GM12878 (cell line): ENCODE measurements at regions not wholly inside any gene's neighbourhood (a gene's known extent, or its start where the extent isn't known, plus 50 kb on each side); places are given as distances from the start of the nearest gene placed in this dataset.

Experiments used
- ATAC-seq: fragments of 200-7000 bp; cut with Tn5 transposase; 3 replicates; pipeline ENCODE4 v1.9.1; 2020; ENCODE audit warnings: mild to moderate bottlenecking, moderate library complexity
- BruUV-seq: library from RNA; stranded (reverse); fragments of 400-500 nt; replicated peaks from 2 replicates; lab custom pipeline; 2021; lab: Mats Ljungman, UMichigan
- CTCF ChIA-PET: fragments of 300-600 bp; sonication (Branson Sonifier 250); formaldehyde crosslinking; extraction: SDS; loops from one replicate; lab custom pipeline; 2021; ENCODE audit warnings: inconsistent platforms; lab: Yijun Ruan, JAX
- POLR2A ChIA-PET: fragments of 350-600 bp; formaldehyde crosslinking; extraction: SDS; loops from one replicate; lab custom pipeline; 2021; ENCODE audit warnings: inconsistent platforms; lab: Charles Lee
- RAD21 ChIA-PET: fragments of 300-600 bp; sonication (Branson Sonifier 250); formaldehyde crosslinking; loops from one replicate; lab custom pipeline; 2023; ENCODE audit warnings: antibody characterized with exemption; ENCODE audit not compliant: unreplicated experiment; lab: Charles Lee
- SMC1A ChIA-PET: fragments of 300-600 bp; sonication (Branson Sonifier 250); formaldehyde crosslinking; loops from one replicate; lab custom pipeline; 2023; ENCODE audit not compliant: unreplicated experiment, uncharacterized antibody; lab: Charles Lee
- DNase-seq: peaks from one replicate; pipeline ENCODE4 v3.0.0-alpha.2; 2011; ENCODE audit warnings: low read depth, low spot score
- FAIRE-seq: peaks from 3 replicates; lab custom pipeline; 2011; peaks lifted over from hg19 to GRCh38; lab: Jason Lieb, UNC
- H2AFZ ChIP-seq: 2 replicates; pipeline ENCODE4 v1.6.0; 2011; ENCODE audit warnings: low read depth, low read length, control low read depth; ENCODE audit not compliant: control insufficient read depth
- H3K27ac ChIP-seq: 2 replicates; pipeline ENCODE4 v1.5.1; 2011; ENCODE audit warnings: control low read depth; ENCODE audit not compliant: control insufficient read depth, insufficient read depth
- H3K27me3 ChIP-seq, 2 experiments: replicated peaks in 1 of 2; 2 replicates each; pipeline versions ENCODE4 v1.6.0 to v1.6.1; 2011; ENCODE audit warnings: low read length in 1 of 2; ENCODE audit not compliant: control insufficient read depth in 2 of 2, insufficient read depth in 2 of 2
- H3K36me3 ChIP-seq, 2 experiments: 2 replicates each; pipeline ENCODE4 v1.5.1; 2011; ENCODE audit warnings: low read length in 1 of 2; ENCODE audit not compliant: control insufficient read depth in 2 of 2, insufficient read depth in 2 of 2
- H3K4me1 ChIP-seq: 2 replicates; pipeline ENCODE4 v1.6.1; 2011; ENCODE audit warnings: mild to moderate bottlenecking, low read length, moderate library complexity, mixed read lengths; ENCODE audit not compliant: control insufficient read depth, insufficient read depth
- H3K4me2 ChIP-seq: 2 replicates; pipeline ENCODE4 v1.6.0; 2011; ENCODE audit warnings: control low read depth; ENCODE audit not compliant: control insufficient read depth, insufficient read depth
- H3K4me3 ChIP-seq: fragments of 200-600 bp; sonication (generic); 2 replicates; pipeline ENCODE4 v1.5.1; 2016
- H3K79me2 ChIP-seq: 2 replicates; pipeline ENCODE4 v1.6.0; 2011; ENCODE audit warnings: low read length; ENCODE audit not compliant: control insufficient read depth, insufficient read depth
- H3K9ac ChIP-seq: 2 replicates; pipeline ENCODE4 v1.8.0; 2011; ENCODE audit warnings: low read length, control low read depth, mixed read lengths; ENCODE audit not compliant: control insufficient read depth, insufficient read depth
- H3K9me3 ChIP-seq: replicated peaks from 3 replicates; pipeline ENCODE4 v1.5.1; 2011; ENCODE audit warnings: mild to moderate bottlenecking, low read length; ENCODE audit not compliant: control insufficient read depth, insufficient read depth
- H4K20me1 ChIP-seq: 2 replicates; pipeline ENCODE4 v1.6.0; 2011; ENCODE audit not compliant: control insufficient read depth, insufficient read depth
- BACH1 ChIP-seq: fragments of 450-650 bp; IDR thresholded peaks from 2 replicates; pipeline ENCODE4 v1.6.1; 2017; ENCODE audit warnings: mild to moderate bottlenecking, borderline replicate concordance
- BHLHE40 ChIP-seq, 2 experiments: fragments of 450-650 bp in 1 of 2; IDR thresholded peaks; 2 replicates each; pipeline ENCODE4 v1.6.1; 2011 to 2017; ENCODE audit warnings: low read depth in 2 of 2, borderline replicate concordance in 1 of 2, improper control_type of control experiment in 1 of 2, low read length in 1 of 2, mild to moderate bottlenecking in 1 of 2
- CEBPB ChIP-seq, 2 experiments: fragments of 150-350 bp in 1 of 2; IDR thresholded peaks; 2 replicates each; pipeline ENCODE4 v1.6.1; 2012 to 2014; ENCODE audit warnings: low read depth in 2 of 2, low read length in 2 of 2, borderline replicate concordance in 1 of 2, inconsistent platforms in 1 of 2
- HDAC6 ChIP-seq: fragments of 200-600 bp; sonication (generic); IDR thresholded peaks from one replicate; pipeline ENCODE4 v1.8.0; 2017; ENCODE audit warnings: antibody characterized with exemption; ENCODE audit not compliant: unreplicated experiment
- MTA2 ChIP-seq: fragments of 450-650 bp; IDR thresholded peaks from 2 replicates; pipeline ENCODE4 v1.6.1; 2016; ENCODE audit warnings: low read depth, mild to moderate bottlenecking, moderate library complexity
- NR2C2 ChIP-seq: IDR thresholded peaks from 2 replicates; pipeline ENCODE4 v1.6.1; 2011; ENCODE audit warnings: borderline replicate concordance, low read depth; ENCODE audit not compliant: control insufficient read depth, insufficient read length
- POU2F2 ChIP-seq: IDR thresholded peaks from 3 replicates; pipeline ENCODE4 v1.6.1; 2011; ENCODE audit warnings: low read depth, mild to moderate bottlenecking, low read length, borderline replicate concordance
- in situ Hi-C: fragments of 300-500 bp; cut with MboI; formaldehyde crosslinking; loops from 9 replicates; pipeline ENCODE4 v1.14.3; 2018; ENCODE audit warnings: mixed read lengths
- intact Hi-C: fragments of 100-400 bp; cut with micrococcal nuclease; formaldehyde crosslinking; loops from one replicate; pipeline ENCODE4 v1.14.2; 2022; ENCODE audit not compliant: unreplicated experiment
- TF ChIP-seq, protein P1 (sequence below): fragments of 450-650 bp; IDR thresholded peaks from 2 replicates; pipeline ENCODE4 v1.6.1; 2017; ENCODE audit warnings: mild to moderate bottlenecking, moderate library complexity
- TF ChIP-seq, protein P2 (sequence below): fragments of 450-650 bp; IDR thresholded peaks from 2 replicates; pipeline ENCODE4 v1.6.1; 2017; ENCODE audit warnings: antibody characterized with exemption, mild to moderate bottlenecking, moderate library complexity
- TF ChIP-seq, protein P3 (sequence below): IDR thresholded peaks from 2 replicates; pipeline ENCODE4 v1.6.1; 2011; ENCODE audit warnings: low read depth, mild to moderate bottlenecking, low read length, moderate library complexity, borderline replicate concordance; ENCODE audit errors: extremely low read depth
- TF ChIP-seq, protein P4 (sequence below): fragments of 450-650 bp; IDR thresholded peaks from 2 replicates; pipeline ENCODE4 v1.6.1; 2016; ENCODE audit warnings: mild to moderate bottlenecking, moderate library complexity, borderline replicate concordance

DNA sequence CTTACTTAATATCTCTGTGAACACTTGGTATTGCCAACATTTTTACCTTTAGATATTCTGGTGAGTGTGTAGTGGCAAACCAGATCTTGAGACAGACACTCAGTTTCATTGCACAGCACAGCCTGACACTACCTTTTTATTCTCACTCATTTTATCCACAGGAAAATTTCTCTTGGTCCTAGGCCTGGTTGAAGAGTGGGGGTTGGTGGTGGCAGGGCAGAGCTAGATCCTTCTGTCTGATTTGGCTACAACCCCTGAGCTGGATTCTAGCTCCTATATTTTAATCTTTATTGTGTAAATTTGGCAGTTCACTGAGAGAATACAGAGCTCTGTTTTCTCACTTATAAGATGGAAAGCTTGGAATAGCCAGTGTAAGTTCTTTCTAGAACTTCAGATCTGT is 396.9 kb downstream of the LRIG3 start:
- ChIA-PET POLR2A (no interaction called here), CTCF (no interaction called here)
- TF ChIP-seq NR2C2 (no peak), CEBPB (IDR thresholded peaks at IDR 0.05; ENCODE audit: borderline replicate concordance in 1 of 2, low read depth in 2 of 2, low read length in 2 of 2) (no peak), MTA2 (no peak), HDAC6 (no peak), BACH1 (no peak), POU2F2 (no peak), BHLHE40 (IDR thresholded peaks at IDR 0.05; ENCODE audit: borderline replicate concordance in 1 of 2, low read depth in 2 of 2, low read length in 1 of 2) (no peak)
- TF ChIP-seq, protein P1, sequence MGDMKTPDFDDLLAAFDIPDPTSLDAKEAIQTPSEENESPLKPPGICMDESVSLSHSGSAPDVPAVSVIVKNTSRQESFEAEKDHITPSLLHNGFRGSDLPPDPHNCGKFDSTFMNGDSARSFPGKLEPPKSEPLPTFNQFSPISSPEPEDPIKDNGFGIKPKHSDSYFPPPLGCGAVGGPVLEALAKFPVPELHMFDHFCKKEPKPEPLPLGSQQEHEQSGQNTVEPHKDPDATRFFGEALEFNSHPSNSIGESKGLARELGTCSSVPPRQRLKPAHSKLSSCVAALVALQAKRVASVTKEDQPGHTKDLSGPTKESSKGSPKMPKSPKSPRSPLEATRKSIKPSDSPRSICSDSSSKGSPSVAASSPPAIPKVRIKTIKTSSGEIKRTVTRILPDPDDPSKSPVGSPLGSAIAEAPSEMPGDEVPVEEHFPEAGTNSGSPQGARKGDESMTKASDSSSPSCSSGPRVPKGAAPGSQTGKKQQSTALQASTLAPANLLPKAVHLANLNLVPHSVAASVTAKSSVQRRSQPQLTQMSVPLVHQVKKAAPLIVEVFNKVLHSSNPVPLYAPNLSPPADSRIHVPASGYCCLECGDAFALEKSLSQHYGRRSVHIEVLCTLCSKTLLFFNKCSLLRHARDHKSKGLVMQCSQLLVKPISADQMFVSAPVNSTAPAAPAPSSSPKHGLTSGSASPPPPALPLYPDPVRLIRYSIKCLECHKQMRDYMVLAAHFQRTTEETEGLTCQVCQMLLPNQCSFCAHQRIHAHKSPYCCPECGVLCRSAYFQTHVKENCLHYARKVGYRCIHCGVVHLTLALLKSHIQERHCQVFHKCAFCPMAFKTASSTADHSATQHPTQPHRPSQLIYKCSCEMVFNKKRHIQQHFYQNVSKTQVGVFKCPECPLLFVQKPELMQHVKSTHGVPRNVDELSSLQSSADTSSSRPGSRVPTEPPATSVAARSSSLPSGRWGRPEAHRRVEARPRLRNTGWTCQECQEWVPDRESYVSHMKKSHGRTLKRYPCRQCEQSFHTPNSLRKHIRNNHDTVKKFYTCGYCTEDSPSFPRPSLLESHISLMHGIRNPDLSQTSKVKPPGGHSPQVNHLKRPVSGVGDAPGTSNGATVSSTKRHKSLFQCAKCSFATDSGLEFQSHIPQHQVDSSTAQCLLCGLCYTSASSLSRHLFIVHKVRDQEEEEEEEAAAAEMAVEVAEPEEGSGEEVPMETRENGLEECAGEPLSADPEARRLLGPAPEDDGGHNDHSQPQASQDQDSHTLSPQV: no peak
- TF ChIP-seq, protein P2, sequence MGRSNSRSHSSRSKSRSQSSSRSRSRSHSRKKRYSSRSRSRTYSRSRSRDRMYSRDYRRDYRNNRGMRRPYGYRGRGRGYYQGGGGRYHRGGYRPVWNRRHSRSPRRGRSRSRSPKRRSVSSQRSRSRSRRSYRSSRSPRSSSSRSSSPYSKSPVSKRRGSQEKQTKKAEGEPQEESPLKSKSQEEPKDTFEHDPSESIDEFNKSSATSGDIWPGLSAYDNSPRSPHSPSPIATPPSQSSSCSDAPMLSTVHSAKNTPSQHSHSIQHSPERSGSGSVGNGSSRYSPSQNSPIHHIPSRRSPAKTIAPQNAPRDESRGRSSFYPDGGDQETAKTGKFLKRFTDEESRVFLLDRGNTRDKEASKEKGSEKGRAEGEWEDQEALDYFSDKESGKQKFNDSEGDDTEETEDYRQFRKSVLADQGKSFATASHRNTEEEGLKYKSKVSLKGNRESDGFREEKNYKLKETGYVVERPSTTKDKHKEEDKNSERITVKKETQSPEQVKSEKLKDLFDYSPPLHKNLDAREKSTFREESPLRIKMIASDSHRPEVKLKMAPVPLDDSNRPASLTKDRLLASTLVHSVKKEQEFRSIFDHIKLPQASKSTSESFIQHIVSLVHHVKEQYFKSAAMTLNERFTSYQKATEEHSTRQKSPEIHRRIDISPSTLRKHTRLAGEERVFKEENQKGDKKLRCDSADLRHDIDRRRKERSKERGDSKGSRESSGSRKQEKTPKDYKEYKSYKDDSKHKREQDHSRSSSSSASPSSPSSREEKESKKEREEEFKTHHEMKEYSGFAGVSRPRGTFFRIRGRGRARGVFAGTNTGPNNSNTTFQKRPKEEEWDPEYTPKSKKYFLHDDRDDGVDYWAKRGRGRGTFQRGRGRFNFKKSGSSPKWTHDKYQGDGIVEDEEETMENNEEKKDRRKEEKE: no peak
- TF ChIP-seq, protein P3, sequence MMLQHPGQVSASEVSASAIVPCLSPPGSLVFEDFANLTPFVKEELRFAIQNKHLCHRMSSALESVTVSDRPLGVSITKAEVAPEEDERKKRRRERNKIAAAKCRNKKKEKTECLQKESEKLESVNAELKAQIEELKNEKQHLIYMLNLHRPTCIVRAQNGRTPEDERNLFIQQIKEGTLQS: no peak
- TF ChIP-seq, protein P4, sequence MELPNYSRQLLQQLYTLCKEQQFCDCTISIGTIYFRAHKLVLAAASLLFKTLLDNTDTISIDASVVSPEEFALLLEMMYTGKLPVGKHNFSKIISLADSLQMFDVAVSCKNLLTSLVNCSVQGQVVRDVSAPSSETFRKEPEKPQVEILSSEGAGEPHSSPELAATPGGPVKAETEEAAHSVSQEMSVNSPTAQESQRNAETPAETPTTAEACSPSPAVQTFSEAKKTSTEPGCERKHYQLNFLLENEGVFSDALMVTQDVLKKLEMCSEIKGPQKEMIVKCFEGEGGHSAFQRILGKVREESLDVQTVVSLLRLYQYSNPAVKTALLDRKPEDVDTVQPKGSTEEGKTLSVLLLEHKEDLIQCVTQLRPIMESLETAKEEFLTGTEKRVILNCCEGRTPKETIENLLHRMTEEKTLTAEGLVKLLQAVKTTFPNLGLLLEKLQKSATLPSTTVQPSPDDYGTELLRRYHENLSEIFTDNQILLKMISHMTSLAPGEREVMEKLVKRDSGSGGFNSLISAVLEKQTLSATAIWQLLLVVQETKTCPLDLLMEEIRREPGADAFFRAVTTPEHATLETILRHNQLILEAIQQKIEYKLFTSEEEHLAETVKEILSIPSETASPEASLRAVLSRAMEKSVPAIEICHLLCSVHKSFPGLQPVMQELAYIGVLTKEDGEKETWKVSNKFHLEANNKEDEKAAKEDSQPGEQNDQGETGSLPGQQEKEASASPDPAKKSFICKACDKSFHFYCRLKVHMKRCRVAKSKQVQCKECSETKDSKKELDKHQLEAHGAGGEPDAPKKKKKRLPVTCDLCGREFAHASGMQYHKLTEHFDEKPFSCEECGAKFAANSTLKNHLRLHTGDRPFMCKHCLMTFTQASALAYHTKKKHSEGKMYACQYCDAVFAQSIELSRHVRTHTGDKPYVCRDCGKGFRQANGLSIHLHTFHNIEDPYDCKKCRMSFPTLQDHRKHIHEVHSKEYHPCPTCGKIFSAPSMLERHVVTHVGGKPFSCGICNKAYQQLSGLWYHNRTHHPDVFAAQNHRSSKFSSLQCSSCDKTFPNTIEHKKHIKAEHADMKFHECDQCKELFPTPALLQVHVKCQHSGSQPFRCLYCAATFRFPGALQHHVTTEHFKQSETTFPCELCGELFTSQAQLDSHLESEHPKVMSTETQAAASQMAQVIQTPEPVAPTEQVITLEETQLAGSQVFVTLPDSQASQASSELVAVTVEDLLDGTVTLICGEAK: no peak

More for the DNA sequence above, 396.9 kb downstream of the LRIG3 start:
- no peaks in the 10 kb centered on the region; the same call in 2 of the 3 replicates for H3K9me3 ChIP-seq
- H3K4me3 ChIP-seq: no peak overlapping the region
- no peaks in the 10 kb centered on the region for H3K4me1 ChIP-seq
- no peak overlapping the region for H3K4me2 ChIP-seq
- ChIA-PET RAD21 (no interaction called here), SMC1A (no interaction called here)
- H3K27ac ChIP-seq: no peak overlapping the region
- intact Hi-C loops: no loop called here
- no peaks in the 10 kb centered on the region for H3K27me3 ChIP-seq
- ATAC-seq (no peak), FAIRE-seq (no peak), DNase-seq (no peak)
- no peaks in the 10 kb centered on the region for H3K36me3 ChIP-seq
- no TSS peak for BruUV-seq
- in situ Hi-C loops: no loop called here
- no peaks in the 10 kb centered on the region for H4K20me1 ChIP-seq
- no peaks in the 10 kb centered on the region for H3K79me2 ChIP-seq
- H3K9ac ChIP-seq: no peak overlapping the region
- no peak overlapping the region for H2AFZ ChIP-seq
